ENCODE measurements at regions not wholly inside any gene's neighbourhood (a gene's known extent, or its start where the extent isn't known, plus 50 kb on each side); places are given as distances from the start of the nearest gene placed in this dataset.
"Not testable (repeated sequence)": the region's sequence is repeated elsewhere in the genome, so short reads cannot be mapped to it uniquely, and the experiment has no call there.

DNA sequence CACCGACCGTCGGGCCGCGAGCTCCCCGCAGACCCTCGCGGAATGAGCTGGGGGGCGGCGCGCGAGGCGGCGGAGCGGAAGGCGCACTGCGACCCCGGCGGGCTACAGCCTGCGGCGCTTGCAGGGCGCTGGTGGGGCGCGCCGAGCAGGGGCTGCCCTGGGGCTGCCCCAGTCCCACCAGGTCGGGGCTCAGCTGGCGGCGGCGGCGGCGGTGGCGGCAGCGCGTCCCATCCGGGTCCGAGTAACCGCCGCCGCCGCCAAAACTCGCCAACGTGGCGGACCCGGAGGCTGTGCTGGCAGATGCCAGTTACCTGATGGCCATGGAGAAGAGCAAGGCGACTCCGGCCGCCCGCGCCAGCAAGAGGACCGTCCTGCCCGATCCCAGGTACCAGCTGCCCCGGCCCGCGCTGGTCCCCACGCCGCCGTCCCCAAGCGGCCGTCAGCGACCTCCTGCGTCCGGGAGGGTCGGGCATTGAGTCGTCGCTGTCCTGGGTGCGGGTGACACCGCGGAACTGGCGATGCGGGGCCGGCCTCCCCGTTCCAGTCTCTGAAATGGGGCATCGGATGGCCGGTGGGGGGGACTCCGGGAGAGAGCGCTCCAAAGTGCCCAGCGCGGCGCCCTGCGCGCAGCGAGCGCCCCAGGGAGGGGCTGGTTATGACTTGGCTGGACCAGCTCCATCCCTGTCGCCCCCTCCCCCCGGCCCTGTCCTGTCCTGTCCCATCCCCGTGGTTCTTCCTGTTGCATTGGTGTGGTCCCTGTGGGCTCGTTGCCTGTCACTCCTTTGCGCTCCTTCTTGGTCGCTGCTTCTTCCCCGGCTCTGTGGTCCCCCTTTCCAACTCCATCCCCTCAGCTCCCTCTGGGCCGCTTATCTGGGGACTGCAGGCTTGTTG lies 63.5 kb downstream of the CRYBB2 start (continued):
- TF ChIP-seq, protein P1, sequence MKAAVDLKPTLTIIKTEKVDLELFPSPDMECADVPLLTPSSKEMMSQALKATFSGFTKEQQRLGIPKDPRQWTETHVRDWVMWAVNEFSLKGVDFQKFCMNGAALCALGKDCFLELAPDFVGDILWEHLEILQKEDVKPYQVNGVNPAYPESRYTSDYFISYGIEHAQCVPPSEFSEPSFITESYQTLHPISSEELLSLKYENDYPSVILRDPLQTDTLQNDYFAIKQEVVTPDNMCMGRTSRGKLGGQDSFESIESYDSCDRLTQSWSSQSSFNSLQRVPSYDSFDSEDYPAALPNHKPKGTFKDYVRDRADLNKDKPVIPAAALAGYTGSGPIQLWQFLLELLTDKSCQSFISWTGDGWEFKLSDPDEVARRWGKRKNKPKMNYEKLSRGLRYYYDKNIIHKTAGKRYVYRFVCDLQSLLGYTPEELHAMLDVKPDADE (IDR thresholded peaks at IDR 0.05): no peak
- TF ChIP-seq EZH2 (IDR thresholded peaks at IDR 0.05; ENCODE audit: low read depth, unreplicated experiment) (peak; percentile 27), ZNF331 (CRISPR knock-in tag; IDR thresholded peaks at IDR 0.05; ENCODE audit: low read depth) (no peak), JUNB (IDR thresholded peaks at IDR 0.05; ENCODE audit: unreplicated experiment) (no peak), NANOG (IDR thresholded peaks at IDR 0.05; ENCODE audit: borderline replicate concordance) (no peak), POLR2AphosphoS5 (IDR thresholded peaks at IDR 0.05; ENCODE audit: low read depth) (no peak), STAT1 (IDR thresholded peaks at IDR 0.05; ENCODE audit: unreplicated experiment) (no peak)
- TF ChIP-seq, protein P2, sequence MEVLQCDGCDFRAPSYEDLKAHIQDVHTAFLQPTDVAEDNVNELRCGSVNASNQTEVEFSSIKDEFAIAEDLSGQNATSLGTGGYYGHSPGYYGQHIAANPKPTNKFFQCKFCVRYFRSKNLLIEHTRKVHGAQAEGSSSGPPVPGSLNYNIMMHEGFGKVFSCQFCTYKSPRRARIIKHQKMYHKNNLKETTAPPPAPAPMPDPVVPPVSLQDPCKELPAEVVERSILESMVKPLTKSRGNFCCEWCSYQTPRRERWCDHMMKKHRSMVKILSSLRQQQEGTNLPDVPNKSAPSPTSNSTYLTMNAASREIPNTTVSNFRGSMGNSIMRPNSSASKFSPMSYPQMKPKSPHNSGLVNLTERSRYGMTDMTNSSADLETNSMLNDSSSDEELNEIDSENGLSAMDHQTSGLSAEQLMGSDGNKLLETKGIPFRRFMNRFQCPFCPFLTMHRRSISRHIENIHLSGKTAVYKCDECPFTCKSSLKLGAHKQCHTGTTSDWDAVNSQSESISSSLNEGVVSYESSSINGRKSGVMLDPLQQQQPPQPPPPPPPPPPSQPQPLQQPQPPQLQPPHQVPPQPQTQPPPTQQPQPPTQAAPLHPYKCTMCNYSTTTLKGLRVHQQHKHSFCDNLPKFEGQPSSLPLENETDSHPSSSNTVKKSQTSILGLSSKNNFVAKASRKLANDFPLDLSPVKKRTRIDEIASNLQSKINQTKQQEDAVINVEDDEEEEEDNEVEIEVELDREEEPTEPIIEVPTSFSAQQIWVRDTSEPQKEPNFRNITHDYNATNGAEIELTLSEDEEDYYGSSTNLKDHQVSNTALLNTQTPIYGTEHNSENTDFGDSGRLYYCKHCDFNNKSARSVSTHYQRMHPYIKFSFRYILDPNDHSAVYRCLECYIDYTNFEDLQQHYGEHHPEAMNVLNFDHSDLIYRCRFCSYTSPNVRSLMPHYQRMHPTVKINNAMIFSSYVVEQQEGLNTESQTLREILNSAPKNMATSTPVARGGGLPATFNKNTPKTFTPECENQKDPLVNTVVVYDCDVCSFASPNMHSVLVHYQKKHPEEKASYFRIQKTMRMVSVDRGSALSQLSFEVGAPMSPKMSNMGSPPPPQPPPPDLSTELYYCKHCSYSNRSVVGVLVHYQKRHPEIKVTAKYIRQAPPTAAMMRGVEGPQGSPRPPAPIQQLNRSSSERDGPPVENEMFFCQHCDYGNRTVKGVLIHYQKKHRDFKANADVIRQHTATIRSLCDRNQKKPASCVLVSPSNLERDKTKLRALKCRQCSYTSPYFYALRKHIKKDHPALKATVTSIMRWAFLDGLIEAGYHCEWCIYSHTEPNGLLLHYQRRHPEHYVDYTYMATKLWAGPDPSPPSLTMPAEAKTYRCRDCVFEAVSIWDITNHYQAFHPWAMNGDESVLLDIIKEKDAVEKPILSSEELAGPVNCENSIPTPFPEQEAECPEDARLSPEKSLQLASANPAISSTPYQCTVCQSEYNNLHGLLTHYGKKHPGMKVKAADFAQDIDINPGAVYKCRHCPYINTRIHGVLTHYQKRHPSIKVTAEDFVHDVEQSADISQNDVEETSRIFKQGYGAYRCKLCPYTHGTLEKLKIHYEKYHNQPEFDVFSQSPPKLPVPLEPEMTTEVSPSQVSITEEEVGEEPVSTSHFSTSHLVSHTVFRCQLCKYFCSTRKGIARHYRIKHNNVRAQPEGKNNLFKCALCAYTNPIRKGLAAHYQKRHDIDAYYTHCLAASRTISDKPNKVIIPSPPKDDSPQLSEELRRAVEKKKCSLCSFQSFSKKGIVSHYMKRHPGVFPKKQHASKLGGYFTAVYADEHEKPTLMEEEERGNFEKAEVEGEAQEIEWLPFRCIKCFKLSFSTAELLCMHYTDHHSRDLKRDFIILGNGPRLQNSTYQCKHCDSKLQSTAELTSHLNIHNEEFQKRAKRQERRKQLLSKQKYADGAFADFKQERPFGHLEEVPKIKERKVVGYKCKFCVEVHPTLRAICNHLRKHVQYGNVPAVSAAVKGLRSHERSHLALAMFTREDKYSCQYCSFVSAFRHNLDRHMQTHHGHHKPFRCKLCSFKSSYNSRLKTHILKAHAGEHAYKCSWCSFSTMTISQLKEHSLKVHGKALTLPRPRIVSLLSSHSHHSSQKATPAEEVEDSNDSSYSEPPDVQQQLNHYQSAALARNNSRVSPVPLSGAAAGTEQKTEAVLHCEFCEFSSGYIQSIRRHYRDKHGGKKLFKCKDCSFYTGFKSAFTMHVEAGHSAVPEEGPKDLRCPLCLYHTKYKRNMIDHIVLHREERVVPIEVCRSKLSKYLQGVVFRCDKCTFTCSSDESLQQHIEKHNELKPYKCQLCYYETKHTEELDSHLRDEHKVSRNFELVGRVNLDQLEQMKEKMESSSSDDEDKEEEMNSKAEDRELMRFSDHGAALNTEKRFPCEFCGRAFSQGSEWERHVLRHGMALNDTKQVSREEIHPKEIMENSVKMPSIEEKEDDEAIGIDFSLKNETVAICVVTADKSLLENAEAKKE (CRISPR knock-in tag; IDR thresholded peaks at IDR 0.05): no peak

DNA sequence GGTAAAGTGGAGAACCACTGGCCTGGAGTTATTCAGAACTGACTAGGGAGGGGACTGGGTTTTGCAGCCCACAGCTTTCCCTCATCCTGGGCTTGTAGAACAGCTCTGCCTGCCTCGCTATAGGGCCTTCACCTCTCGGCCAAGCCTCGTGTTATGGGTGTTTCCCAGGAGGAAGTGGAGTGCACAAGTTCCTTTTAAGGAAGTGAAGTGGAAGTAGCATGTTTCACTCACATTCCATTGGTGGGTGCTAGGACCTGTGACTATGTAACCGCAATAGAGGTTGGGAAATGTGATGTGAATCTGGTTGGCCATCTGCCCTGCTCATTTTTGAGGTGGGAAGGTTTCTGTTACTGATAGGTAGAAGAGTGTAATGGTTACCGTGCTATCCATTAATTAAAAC lies 69.0 kb downstream of the CRYBB2 start:
- H3K4me1 ChIP-seq (ENCODE audit: insufficient read depth); H2AFZ ChIP-seq; H3K9me2 ChIP-seq (ENCODE audit: insufficient read depth); H3K4me3 Mint-ChIP-seq; H3K27ac Mint-ChIP-seq; H3K36me3 ChIP-seq (ENCODE audit: insufficient read depth); H3K9me3 Mint-ChIP-seq; H4K20me1 ChIP-seq (replicated peaks; ENCODE audit: insufficient read depth); H3K36me3 Mint-ChIP-seq (ENCODE audit: low read depth); H3K4me1 Mint-ChIP-seq; H3K4me2 ChIP-seq; H3K4me3 ChIP-seq; H3F3A ChIP-seq (replicated peaks; ENCODE audit: low read depth); H3K27ac ChIP-seq (ENCODE audit: low read depth); H3K79me2 ChIP-seq (replicated peaks; ENCODE audit: insufficient read depth): not testable (repeated sequence)
- H3K27me3 Mint-ChIP-seq (ENCODE audit: insufficient read depth, low read depth, poor library complexity): peaks cover 13% of the 10 kb centered on the region
- ATAC-seq: peak; percentile 81
- H3K27me3 ChIP-seq (ENCODE audit: insufficient read depth): peaks cover 18% of the 10 kb centered on the region
- DNase-seq (ENCODE audit: low spot score): peak; percentile 25

DNA sequence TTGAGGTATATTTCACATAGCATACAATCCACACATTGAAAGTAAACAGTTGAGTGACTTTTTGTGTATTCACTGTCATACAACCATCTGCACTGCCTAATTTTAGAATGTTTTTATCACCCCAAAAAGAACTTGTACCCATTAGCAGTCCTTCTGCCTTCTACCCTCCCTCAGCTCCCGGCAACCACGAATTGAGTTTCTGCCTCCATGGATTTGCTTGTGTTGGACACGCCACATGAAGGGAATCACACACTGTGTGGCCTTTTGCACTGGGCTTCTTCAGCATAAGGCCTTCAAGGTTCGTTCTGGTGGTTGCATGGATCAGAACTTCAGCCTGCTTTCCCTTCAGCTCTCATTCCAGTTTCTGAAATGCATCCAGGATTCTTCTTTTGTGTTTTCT lies 82.5 kb downstream of the CRYBB2 start:
- not testable (repeated sequence) for H3K4me3 Mint-ChIP-seq; H3K4me1 ChIP-seq (ENCODE audit: insufficient read depth); H3K27me3 Mint-ChIP-seq (ENCODE audit: insufficient read depth, low read depth, poor library complexity); H3K9me3 Mint-ChIP-seq; H3F3A ChIP-seq (replicated peaks; ENCODE audit: low read depth); H3K9me2 ChIP-seq (ENCODE audit: insufficient read depth); H3K36me3 Mint-ChIP-seq (ENCODE audit: low read depth); H3K27ac ChIP-seq (ENCODE audit: low read depth); H3K4me1 Mint-ChIP-seq; H3K4me3 ChIP-seq; H3K4me2 ChIP-seq; H3K27me3 ChIP-seq (ENCODE audit: insufficient read depth); H3K79me2 ChIP-seq (replicated peaks; ENCODE audit: insufficient read depth); H3K27ac Mint-ChIP-seq; DNase-seq (ENCODE audit: low spot score); ATAC-seq; H4K20me1 ChIP-seq (replicated peaks; ENCODE audit: insufficient read depth); H2AFZ ChIP-seq; H3K36me3 ChIP-seq (ENCODE audit: insufficient read depth)

DNA sequence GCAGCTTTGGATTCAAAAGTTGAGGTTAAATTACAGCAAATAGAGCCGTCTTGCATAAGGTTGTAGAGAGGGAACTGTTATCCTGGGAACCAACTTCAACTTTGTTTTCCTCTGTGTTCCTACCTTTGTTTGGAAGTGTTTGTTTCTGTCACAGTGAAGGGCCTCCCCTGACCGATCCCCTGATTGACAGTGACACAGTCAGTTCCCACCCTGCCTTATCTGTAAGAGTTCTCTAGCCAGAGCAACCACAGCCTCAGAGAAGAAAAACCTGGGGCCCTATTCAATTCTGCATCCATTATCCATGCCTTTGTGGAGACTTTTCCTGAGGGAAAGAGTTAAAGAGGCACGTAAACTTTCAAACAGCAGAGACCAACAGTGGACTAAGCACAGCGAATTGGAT lies 90.1 kb downstream of the CRYBB2 start:
- H3K27me3 Mint-ChIP-seq (ENCODE audit: insufficient read depth, low read depth, poor library complexity); H3K4me1 Mint-ChIP-seq; H3K36me3 Mint-ChIP-seq (ENCODE audit: low read depth); H3K36me3 ChIP-seq (ENCODE audit: insufficient read depth); H3K4me3 ChIP-seq; DNase-seq (ENCODE audit: low spot score); H3K27ac ChIP-seq (ENCODE audit: low read depth); H3K9me3 Mint-ChIP-seq; H3F3A ChIP-seq (replicated peaks; ENCODE audit: low read depth); H3K4me2 ChIP-seq; H2AFZ ChIP-seq; H3K4me1 ChIP-seq (ENCODE audit: insufficient read depth); H3K9me2 ChIP-seq (ENCODE audit: insufficient read depth); H3K27me3 ChIP-seq (ENCODE audit: insufficient read depth); H3K27ac Mint-ChIP-seq; H3K79me2 ChIP-seq (replicated peaks; ENCODE audit: insufficient read depth); H3K4me3 Mint-ChIP-seq; H4K20me1 ChIP-seq (replicated peaks; ENCODE audit: insufficient read depth): not testable (repeated sequence)
- peak; percentile 69 for ATAC-seq

Measured in GM23338 (cell line).